ENCODE measurements at regions not wholly inside any gene's neighbourhood (a gene's known extent, or its start where the extent isn't known, plus 50 kb on each side); places are given as distances from the start of the nearest gene placed in this dataset.

GRCh38 chr10:59007307-59008025 lies 169.0 kb upstream of the PHYHIPL start:
- H3K4me3 ChIP-seq (ENCODE audit: low read depth, low read length), result no peak overlapping the region
- TF ChIP-seq, protein P1, sequence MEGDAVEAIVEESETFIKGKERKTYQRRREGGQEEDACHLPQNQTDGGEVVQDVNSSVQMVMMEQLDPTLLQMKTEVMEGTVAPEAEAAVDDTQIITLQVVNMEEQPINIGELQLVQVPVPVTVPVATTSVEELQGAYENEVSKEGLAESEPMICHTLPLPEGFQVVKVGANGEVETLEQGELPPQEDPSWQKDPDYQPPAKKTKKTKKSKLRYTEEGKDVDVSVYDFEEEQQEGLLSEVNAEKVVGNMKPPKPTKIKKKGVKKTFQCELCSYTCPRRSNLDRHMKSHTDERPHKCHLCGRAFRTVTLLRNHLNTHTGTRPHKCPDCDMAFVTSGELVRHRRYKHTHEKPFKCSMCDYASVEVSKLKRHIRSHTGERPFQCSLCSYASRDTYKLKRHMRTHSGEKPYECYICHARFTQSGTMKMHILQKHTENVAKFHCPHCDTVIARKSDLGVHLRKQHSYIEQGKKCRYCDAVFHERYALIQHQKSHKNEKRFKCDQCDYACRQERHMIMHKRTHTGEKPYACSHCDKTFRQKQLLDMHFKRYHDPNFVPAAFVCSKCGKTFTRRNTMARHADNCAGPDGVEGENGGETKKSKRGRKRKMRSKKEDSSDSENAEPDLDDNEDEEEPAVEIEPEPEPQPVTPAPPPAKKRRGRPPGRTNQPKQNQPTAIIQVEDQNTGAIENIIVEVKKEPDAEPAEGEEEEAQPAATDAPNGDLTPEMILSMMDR (IDR thresholded peaks at IDR 0.05; ENCODE audit: insufficient read depth, low read depth, low read length), result no peak
- no peak for DNase-seq (ENCODE audit: low read depth)

GRCh38 chr10:59008452-59008851 lies 168.0 kb upstream of the PHYHIPL start:
- no peak for DNase-seq (ENCODE audit: low read depth)
- H3K4me3 ChIP-seq (ENCODE audit: low read depth, low read length), result no peak overlapping the region
- TF ChIP-seq, protein P1 (IDR thresholded peaks at IDR 0.05; ENCODE audit: insufficient read depth, low read depth, low read length), result no peak

GRCh38 chr10:59011972-59012632 lies 164.3 kb upstream of the PHYHIPL start:
- no peak overlapping the region for H3K4me3 ChIP-seq (ENCODE audit: low read depth, low read length)
- TF ChIP-seq, protein P1 (IDR thresholded peaks at IDR 0.05; ENCODE audit: insufficient read depth, low read depth, low read length), result no peak

DNA sequence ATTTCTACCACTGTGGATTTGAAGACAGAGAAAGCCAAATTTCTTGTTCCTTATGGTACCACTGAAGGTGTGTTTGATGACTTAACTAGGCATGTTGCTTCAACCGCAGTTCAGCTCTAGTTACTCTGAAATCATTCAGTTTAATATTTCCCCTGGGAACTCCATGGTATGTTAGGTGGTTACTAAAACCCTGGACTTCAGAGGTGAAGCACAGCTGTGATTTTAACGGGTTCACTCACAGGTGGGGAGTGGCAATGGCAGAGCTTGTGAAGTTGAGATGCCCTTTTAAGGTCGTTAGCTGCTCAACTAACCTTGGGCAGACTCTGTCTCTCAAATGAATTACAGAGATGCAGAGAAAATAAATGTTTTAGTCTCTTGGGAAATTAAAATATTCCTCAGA lies 163.6 kb upstream of the PHYHIPL start:
- H3K4me3 ChIP-seq (ENCODE audit: low read depth, low read length), result no peak overlapping the region
- TF ChIP-seq, protein P1 (IDR thresholded peaks at IDR 0.05; ENCODE audit: insufficient read depth, low read depth, low read length), result no peak
- DNase-seq (ENCODE audit: low read depth), result no peak

More at GRCh38 chr10:59011972-59012632, 164.3 kb upstream of the PHYHIPL start:
- DNase-seq (ENCODE audit: low read depth), result no peak

DNA sequence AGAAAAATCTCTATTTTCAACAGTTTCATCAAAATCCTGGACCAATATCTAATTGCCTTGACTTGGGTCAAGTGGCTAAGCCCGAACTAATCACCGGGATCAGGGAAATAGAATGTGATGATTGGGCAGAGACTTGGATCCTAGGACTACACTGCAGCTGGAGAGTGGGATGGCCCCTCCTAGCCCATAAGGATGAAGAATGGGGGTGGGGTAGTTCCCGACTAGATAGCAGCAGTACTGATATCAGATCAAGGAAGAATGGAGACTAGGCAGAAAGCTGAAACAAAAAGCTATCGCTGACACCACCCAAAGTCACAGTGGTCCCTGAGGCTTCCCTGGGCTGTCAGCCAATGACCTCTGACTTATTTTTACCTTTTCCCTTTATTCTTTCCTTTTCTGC lies 160.4 kb upstream of the PHYHIPL start:
- no peak overlapping the region for H3K4me3 ChIP-seq (ENCODE audit: low read depth, low read length)
- TF ChIP-seq, protein P1 (IDR thresholded peaks at IDR 0.05; ENCODE audit: insufficient read depth, low read depth, low read length), result no peak
- no peak for DNase-seq (ENCODE audit: low read depth)

DNA sequence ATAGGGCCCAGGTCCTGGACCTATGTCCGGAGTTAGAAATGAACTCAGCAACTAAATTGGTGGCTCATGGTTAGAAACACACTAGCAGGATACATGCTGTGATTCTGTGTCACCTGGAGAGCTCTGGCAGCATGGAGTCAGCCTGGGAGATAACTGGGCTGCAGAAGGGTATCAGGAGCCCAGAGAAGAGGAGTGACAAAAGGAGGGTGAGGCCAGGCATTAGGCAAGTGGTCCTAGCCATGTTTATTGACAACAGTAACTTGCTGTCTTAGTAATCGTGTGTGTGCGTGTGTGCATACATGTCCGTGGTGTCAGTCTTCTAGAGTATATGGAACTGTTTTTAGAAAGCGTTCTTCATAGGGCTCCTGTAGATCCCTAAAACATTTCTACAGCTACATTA lies 157.5 kb upstream of the PHYHIPL start:
- TF ChIP-seq, protein P1 (IDR thresholded peaks at IDR 0.05; ENCODE audit: insufficient read depth, low read depth, low read length), result no peak
- no peak for DNase-seq (ENCODE audit: low read depth)
- no peak overlapping the region for H3K4me3 ChIP-seq (ENCODE audit: low read depth, low read length)
